HepG2 (cell line): ENCODE measurements at regions not wholly inside any gene's neighbourhood (a gene's known extent, or its start where the extent isn't known, plus 50 kb on each side); places are given as distances from the start of the nearest gene placed in this dataset.

Experiments used
- BRCA1 ChIP-seq: sonication (generic); formaldehyde crosslinking; IDR thresholded peaks from 2 replicates; pipeline ENCODE4 v1.4.0; 2020; ENCODE audit warnings: missing genetic modification reagents
- EZH2 ChIP-seq: conservative IDR thresholded peaks from 2 replicates; pipeline ENCODE4 v1.6.1; 2012; ENCODE audit warnings: mild to moderate bottlenecking, low read depth, low read length, moderate library complexity
- HDAC6 ChIP-seq: fragments of 200-600 bp; sonication (generic); IDR thresholded peaks from 2 replicates; pipeline ENCODE4 v1.7.0; 2017; ENCODE audit warnings: mild to moderate bottlenecking, antibody characterized with exemption, low read length, low read depth
- NCOA1 ChIP-seq: sonication (generic); formaldehyde crosslinking; IDR thresholded peaks from 2 replicates; pipeline ENCODE4 v1.9.0; 2021; ENCODE audit warnings: missing genetic modification reagents
- POLR2A ChIP-seq, 2 experiments: IDR thresholded peaks; 2 replicates each; pipeline ENCODE4 v1.6.1; 2011; ENCODE audit warnings: low read depth in 2 of 2, low read length in 2 of 2, mild to moderate bottlenecking in 1 of 2, moderate library complexity in 1 of 2; ENCODE audit not compliant: insufficient read depth in 1 of 2
- ZFYVE20 ChIP-seq: sonication (generic); formaldehyde crosslinking; IDR thresholded peaks from 2 replicates; pipeline ENCODE4 v1.8.0; 2023; ENCODE audit warnings: low read depth, mild to moderate bottlenecking, moderate library complexity, missing genetic modification reagents, borderline replicate concordance
- ZNF574 ChIP-seq: sonication (generic); formaldehyde crosslinking; IDR thresholded peaks from 2 replicates; pipeline ENCODE4 v1.4.0; 2020; ENCODE audit warnings: missing genetic modification reagents
- TF ChIP-seq, protein P1 (sequence below), 2 experiments: sonication (generic) in 1 of 2; formaldehyde crosslinking in 1 of 2; IDR thresholded peaks; 2 replicates each; pipeline versions ENCODE4 v1.5.1 to v1.6.1; 2011 to 2020; ENCODE audit warnings: borderline replicate concordance in 1 of 2, low read depth in 1 of 2, low read length in 1 of 2, mild to moderate bottlenecking in 1 of 2, missing genetic modification reagents in 1 of 2, moderate library complexity in 1 of 2
- TF ChIP-seq, protein P2 (sequence below): sonication (generic); formaldehyde crosslinking; IDR thresholded peaks from 2 replicates; pipeline ENCODE4 v1.5.0; 2020; ENCODE audit warnings: mild to moderate bottlenecking, missing genetic modification reagents, moderate library complexity
- TF ChIP-seq, protein P3 (sequence below): sonication (generic); formaldehyde crosslinking; IDR thresholded peaks from 2 replicates; pipeline ENCODE4 v1.4.0; 2020; ENCODE audit warnings: missing genetic modification reagents, low read depth, mild to moderate bottlenecking, borderline replicate concordance
- TF ChIP-seq, protein P4 (sequence below): sonication (generic); formaldehyde crosslinking; conservative IDR thresholded peaks from 2 replicates; pipeline ENCODE4 v1.8.1; 2023; ENCODE audit warnings: missing genetic modification reagents
- TF ChIP-seq, protein P5 (sequence below): IDR thresholded peaks from 2 replicates; pipeline ENCODE4 v1.6.1; 2012; ENCODE audit warnings: low read depth, low read length, improper control_type of control experiment
- TF ChIP-seq, protein P6 (sequence below): sonication (generic); formaldehyde crosslinking; IDR thresholded peaks from 2 replicates; pipeline ENCODE4 v1.5.0; 2020; ENCODE audit warnings: missing genetic modification reagents

GRCh38 chr7:13563257-13563656 lies 426.2 kb downstream of the ETV1 start:
- no peak for TF ChIP-seq HDAC6
- TF ChIP-seq EZH2: no peak
- TF ChIP-seq ZFYVE20: no peak
- no peak for TF ChIP-seq POLR2A (IDR thresholded peaks at IDR 0.05; ENCODE audit: insufficient read depth in 1 of 2, low read depth in 2 of 2, low read length in 2 of 2)
- TF ChIP-seq, protein P1, sequence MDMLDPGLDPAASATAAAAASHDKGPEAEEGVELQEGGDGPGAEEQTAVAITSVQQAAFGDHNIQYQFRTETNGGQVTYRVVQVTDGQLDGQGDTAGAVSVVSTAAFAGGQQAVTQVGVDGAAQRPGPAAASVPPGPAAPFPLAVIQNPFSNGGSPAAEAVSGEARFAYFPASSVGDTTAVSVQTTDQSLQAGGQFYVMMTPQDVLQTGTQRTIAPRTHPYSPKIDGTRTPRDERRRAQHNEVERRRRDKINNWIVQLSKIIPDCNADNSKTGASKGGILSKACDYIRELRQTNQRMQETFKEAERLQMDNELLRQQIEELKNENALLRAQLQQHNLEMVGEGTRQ (IDR thresholded peaks at IDR 0.05; ENCODE audit: low read depth, low read length): no peak
- TF ChIP-seq, protein P1 (CRISPR knock-in tag; IDR thresholded peaks at IDR 0.05; ENCODE audit: borderline replicate concordance): no peak
- TF ChIP-seq, protein P2, sequence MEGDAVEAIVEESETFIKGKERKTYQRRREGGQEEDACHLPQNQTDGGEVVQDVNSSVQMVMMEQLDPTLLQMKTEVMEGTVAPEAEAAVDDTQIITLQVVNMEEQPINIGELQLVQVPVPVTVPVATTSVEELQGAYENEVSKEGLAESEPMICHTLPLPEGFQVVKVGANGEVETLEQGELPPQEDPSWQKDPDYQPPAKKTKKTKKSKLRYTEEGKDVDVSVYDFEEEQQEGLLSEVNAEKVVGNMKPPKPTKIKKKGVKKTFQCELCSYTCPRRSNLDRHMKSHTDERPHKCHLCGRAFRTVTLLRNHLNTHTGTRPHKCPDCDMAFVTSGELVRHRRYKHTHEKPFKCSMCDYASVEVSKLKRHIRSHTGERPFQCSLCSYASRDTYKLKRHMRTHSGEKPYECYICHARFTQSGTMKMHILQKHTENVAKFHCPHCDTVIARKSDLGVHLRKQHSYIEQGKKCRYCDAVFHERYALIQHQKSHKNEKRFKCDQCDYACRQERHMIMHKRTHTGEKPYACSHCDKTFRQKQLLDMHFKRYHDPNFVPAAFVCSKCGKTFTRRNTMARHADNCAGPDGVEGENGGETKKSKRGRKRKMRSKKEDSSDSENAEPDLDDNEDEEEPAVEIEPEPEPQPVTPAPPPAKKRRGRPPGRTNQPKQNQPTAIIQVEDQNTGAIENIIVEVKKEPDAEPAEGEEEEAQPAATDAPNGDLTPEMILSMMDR (CRISPR knock-in tag): no peak
- no peak for TF ChIP-seq ZNF574
- TF ChIP-seq BRCA1 (CRISPR knock-in tag): no peak
- TF ChIP-seq, protein P3, sequence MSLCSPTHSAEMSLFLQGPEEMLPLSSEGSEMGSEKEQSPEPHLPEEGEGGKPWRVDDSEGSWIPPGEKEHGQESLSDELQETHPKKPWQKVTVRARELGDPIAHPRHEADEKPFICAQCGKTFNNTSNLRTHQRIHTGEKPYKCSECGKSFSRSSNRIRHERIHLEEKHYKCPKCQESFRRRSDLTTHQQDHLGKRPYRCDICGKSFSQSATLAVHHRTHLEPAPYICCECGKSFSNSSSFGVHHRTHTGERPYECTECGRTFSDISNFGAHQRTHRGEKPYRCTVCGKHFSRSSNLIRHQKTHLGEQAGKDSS (CRISPR knock-in tag): no peak
- TF ChIP-seq, protein P4, sequence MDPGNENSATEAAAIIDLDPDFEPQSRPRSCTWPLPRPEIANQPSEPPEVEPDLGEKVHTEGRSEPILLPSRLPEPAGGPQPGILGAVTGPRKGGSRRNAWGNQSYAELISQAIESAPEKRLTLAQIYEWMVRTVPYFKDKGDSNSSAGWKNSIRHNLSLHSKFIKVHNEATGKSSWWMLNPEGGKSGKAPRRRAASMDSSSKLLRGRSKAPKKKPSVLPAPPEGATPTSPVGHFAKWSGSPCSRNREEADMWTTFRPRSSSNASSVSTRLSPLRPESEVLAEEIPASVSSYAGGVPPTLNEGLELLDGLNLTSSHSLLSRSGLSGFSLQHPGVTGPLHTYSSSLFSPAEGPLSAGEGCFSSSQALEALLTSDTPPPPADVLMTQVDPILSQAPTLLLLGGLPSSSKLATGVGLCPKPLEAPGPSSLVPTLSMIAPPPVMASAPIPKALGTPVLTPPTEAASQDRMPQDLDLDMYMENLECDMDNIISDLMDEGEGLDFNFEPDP: no peak
- TF ChIP-seq, protein P5, sequence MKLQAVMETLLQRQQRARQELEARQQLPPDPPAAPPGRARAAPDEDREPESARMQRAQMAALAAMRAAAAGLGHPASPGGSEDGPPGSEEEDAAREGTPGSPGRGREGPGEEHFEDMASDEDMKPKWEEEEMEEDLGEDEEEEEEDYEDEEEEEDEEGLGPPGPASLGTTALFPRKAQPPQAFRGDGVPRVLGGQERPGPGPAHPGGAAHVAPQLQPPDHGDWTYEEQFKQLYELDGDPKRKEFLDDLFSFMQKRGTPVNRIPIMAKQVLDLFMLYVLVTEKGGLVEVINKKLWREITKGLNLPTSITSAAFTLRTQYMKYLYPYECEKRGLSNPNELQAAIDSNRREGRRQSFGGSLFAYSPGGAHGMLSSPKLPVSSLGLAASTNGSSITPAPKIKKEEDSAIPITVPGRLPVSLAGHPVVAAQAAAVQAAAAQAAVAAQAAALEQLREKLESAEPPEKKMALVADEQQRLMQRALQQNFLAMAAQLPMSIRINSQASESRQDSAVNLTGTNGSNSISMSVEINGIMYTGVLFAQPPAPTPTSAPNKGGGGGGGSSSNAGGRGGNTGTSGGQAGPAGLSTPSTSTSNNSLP: no peak
- no peak for TF ChIP-seq NCOA1
- TF ChIP-seq, protein P6, sequence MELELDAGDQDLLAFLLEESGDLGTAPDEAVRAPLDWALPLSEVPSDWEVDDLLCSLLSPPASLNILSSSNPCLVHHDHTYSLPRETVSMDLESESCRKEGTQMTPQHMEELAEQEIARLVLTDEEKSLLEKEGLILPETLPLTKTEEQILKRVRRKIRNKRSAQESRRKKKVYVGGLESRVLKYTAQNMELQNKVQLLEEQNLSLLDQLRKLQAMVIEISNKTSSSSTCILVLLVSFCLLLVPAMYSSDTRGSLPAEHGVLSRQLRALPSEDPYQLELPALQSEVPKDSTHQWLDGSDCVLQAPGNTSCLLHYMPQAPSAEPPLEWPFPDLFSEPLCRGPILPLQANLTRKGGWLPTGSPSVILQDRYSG: no peak
